ENCODE measurements at regions not wholly inside any gene's neighbourhood (a gene's known extent, or its start where the extent isn't known, plus 50 kb on each side); places are given as distances from the start of the nearest gene placed in this dataset.
A peak's percentile ranks its signal among the peaks of the same experiment; 100 is the strongest.

GRCh38 chr6:4344317-4344899, 209.0 kb upstream of the ECI2 start:
- no peak for TF ChIP-seq CTCF (IDR thresholded peaks at IDR 0.05; ENCODE audit: insufficient read depth, low read depth, low read length)
- H3K4me3 ChIP-seq (ENCODE audit: low read depth, low read length): no peak overlapping the region
- DNase-seq (ENCODE audit: low read depth): no peak

- no peak for DNase-seq (ENCODE audit: low read depth)
- no peak for TF ChIP-seq CTCF (IDR thresholded peaks at IDR 0.05; ENCODE audit: insufficient read depth, low read depth, low read length)
- no peak overlapping the region for H3K4me3 ChIP-seq (ENCODE audit: low read depth, low read length)
Observed at GRCh38 chr6:4342407-4343137, 207.2 kb upstream of the ECI2 start.

- H3K4me3 ChIP-seq (ENCODE audit: low read depth, low read length): no peak overlapping the region
- DNase-seq (ENCODE audit: low read depth): no peak
- no peak for TF ChIP-seq CTCF (IDR thresholded peaks at IDR 0.05; ENCODE audit: insufficient read depth, low read depth, low read length)
Observed at GRCh38 chr6:4341078-4341797, 205.9 kb upstream of the ECI2 start.

GRCh38 chr6:4340544-4340943, 205.2 kb upstream of the ECI2 start:
- no peak for TF ChIP-seq CTCF (IDR thresholded peaks at IDR 0.05; ENCODE audit: insufficient read depth, low read depth, low read length)
- no peak overlapping the region for H3K4me3 ChIP-seq (ENCODE audit: low read depth, low read length)
- DNase-seq (ENCODE audit: low read depth): no peak

GRCh38 chr6:4338884-4339283, 203.5 kb upstream of the ECI2 start:
- DNase-seq (ENCODE audit: low read depth): no peak
- TF ChIP-seq CTCF (IDR thresholded peaks at IDR 0.05; ENCODE audit: insufficient read depth, low read depth, low read length): no peak
- H3K4me3 ChIP-seq (ENCODE audit: low read depth, low read length): no peak overlapping the region

GRCh38 chr6:4336778-4337442, 201.5 kb upstream of the ECI2 start:
- DNase-seq (ENCODE audit: low read depth): peak; percentile 96
- no peak for TF ChIP-seq CTCF (IDR thresholded peaks at IDR 0.05; ENCODE audit: insufficient read depth, low read depth, low read length)
- H3K4me3 ChIP-seq (ENCODE audit: low read depth, low read length): no peak overlapping the region

All from fibroblast of villous mesenchyme (primary cell).